H1 (cell line): ENCODE measurements at regions not wholly inside any gene's neighbourhood (a gene's known extent, or its start where the extent isn't known, plus 50 kb on each side); places are given as distances from the start of the nearest gene placed in this dataset.

ENCODE experiments used
- FOSL1 ChIP-seq: IDR thresholded peaks from 2 replicates; pipeline ENCODE4 v1.6.1; 2011; ENCODE audit warnings: mild to moderate bottlenecking, low read depth, low read length, moderate library complexity; ENCODE audit not compliant: insufficient read depth
- NRF1 ChIP-seq: IDR thresholded peaks from 2 replicates; pipeline ENCODE4 v1.6.1; 2011; ENCODE audit warnings: mild to moderate bottlenecking, low read depth, low read length, improper control_type of control experiment
- RBBP5 ChIP-seq: IDR thresholded peaks from 2 replicates; pipeline ENCODE4 v1.7.1; 2012; ENCODE audit warnings: low read depth, mild to moderate bottlenecking, inconsistent platforms, low read length, moderate library complexity, borderline replicate concordance
- SIX5 ChIP-seq: IDR thresholded peaks from 2 replicates; pipeline ENCODE4 v1.6.1; 2011; ENCODE audit warnings: mild to moderate bottlenecking, low read depth, low read length
- SP2 ChIP-seq: IDR thresholded peaks from 2 replicates; pipeline ENCODE4 v1.6.1; 2012; ENCODE audit warnings: mild to moderate bottlenecking, low read length, inconsistent platforms
- TEAD4 ChIP-seq: IDR thresholded peaks from 2 replicates; pipeline ENCODE4 v1.6.1; 2012; ENCODE audit warnings: low read depth, low read length, inconsistent platforms, mixed read lengths
- ZNF274 ChIP-seq: IDR thresholded peaks from 2 replicates; pipeline ENCODE4 v1.7.0; 2012; ENCODE audit warnings: low read length, borderline replicate concordance; ENCODE audit errors: extremely low read depth

DNA sequence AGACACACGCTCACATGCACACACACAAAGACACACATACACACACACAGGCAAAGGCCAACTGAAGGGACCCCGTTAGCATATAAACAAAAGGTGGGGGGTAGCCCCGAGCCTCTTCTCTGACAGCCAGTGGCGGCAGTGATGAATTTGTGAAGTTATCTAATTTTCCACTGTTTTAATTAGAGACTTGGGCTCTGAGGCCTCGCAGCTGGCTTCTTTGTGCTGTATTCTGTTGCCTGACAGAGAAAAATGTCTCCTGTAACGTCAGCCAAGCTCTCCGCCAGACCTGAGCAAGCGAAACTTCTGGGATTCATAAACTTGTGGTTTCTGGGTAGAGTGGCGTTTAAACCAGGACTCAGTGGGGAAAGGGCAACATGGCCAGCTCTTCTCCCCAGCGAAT lies 113.9 kb upstream of the FOXF1 start (continued):
- TF ChIP-seq RBBP5 (no peak), ZNF274 (no peak), FOSL1 (no peak), NRF1 (no peak), SP2 (no peak), SIX5 (no peak), TEAD4 (no peak)
